OCI-LY3 (cell line): ENCODE measurements at regions not wholly inside any gene's neighbourhood (a gene's known extent, or its start where the extent isn't known, plus 50 kb on each side); places are given as distances from the start of the nearest gene placed in this dataset.

ENCODE experiments used
- H2AFZ ChIP-seq: fragments of 200-600, 300-600 bp; shearing (Covaris generic); 2 replicates; pipeline ENCODE4 v1.6.0; 2014; ENCODE audit warnings: antibody characterized with exemption, low read depth, low read length
- H3K27ac ChIP-seq: fragments of 200-600, 300-600 bp; sonication (generic); 2 replicates; pipeline ENCODE4 v1.5.1; 2014; ENCODE audit warnings: mild to moderate bottlenecking, low read length, moderate library complexity, mixed read lengths
- H3K27me3 ChIP-seq: fragments of 200-600, 300-600 bp; sonication (generic); 2 replicates; pipeline ENCODE4 v1.6.1; 2014; ENCODE audit warnings: low read depth, low read length, mixed read lengths
- H3K36me3 ChIP-seq: fragments of 200-600, 300-600 bp; sonication (generic); replicated peaks from 2 replicates; pipeline ENCODE3; 2014; ENCODE audit warnings: low read depth, low read length, mixed read lengths
- H3K4me1 ChIP-seq: fragments of 300-600, 200-600 bp; sonication (generic); 2 replicates; pipeline ENCODE4 v1.6.1; 2014; ENCODE audit warnings: low read length, mixed read lengths
- H3K4me2 ChIP-seq: fragments of 200-600, 300-600 bp; sonication (generic); 2 replicates; pipeline ENCODE4 v1.6.1; 2014; ENCODE audit warnings: low read length, mixed read lengths
- H3K4me3 ChIP-seq: fragments of 300-600, 200-600 bp; sonication (generic); 2 replicates; pipeline ENCODE4 v1.5.1; 2014; ENCODE audit warnings: antibody characterized with exemption, mild to moderate bottlenecking, low read length, moderate library complexity
- H3K79me2 ChIP-seq: fragments of 300-600, 200-600 bp; shearing (Covaris generic); 2 replicates; pipeline ENCODE4 v1.6.1; 2014; ENCODE audit warnings: mild to moderate bottlenecking, low read length, mixed read lengths
- H3K9ac ChIP-seq: fragments of 300-600, 200-600 bp; shearing (Covaris generic); 2 replicates; pipeline ENCODE4 v1.6.0; 2014; ENCODE audit warnings: mild to moderate bottlenecking, low read length, moderate library complexity
- H3K9me3 ChIP-seq: fragments of 200-600, 300-600 bp; shearing (Covaris generic); 2 replicates; pipeline ENCODE4 v1.6.1; 2014; ENCODE audit warnings: low read length, mixed read lengths; ENCODE audit not compliant: insufficient read depth
- H4K20me1 ChIP-seq: fragments of 200-600, 300-600 bp; sonication (generic); 2 replicates; pipeline ENCODE4 v1.6.1; 2016; ENCODE audit warnings: low read length, mixed read lengths; ENCODE audit not compliant: insufficient read depth
- EZH2phosphoT487 ChIP-seq: fragments of 200-600 bp; shearing (Covaris generic); IDR thresholded peaks from 2 replicates; pipeline ENCODE4 v1.6.1; 2018; ENCODE audit warnings: antibody characterized with exemption, mixed run types, low read depth
- TF ChIP-seq, protein P1 (sequence below): fragments of 200-600, 300-600 bp; sonication (generic); IDR thresholded peaks from 2 replicates; pipeline ENCODE4 v1.5.1; 2014; ENCODE audit warnings: antibody characterized with exemption, low read length, low read depth

DNA sequence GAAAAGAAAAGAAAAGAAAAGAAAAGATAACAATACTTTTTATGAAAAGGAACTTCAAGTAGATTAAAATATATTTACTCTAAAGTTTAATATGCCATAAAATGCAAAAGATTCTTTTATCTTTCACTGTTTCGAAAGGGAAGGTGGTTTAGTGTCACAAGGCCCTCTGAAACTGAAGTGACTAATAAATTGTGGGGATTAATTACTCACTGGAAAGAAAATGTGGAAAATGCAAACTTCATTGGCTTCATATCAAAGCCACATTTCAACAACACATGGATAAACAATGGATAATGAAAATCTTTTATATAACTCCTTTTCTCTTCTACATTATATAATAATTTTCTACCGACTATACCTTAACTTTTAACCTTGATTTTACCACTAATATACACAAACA lies 320.5 kb upstream of the RSPO3 start:
- Histone ChIP-seq H3K27me3 (no peaks in the 10 kb centered on the region), H3K9ac (no peak overlapping the region), H3K36me3 (no peaks in the 10 kb centered on the region), H3K27ac (no peak overlapping the region), H3K4me3 (no peak overlapping the region), H3K4me1 (no peaks in the 10 kb centered on the region), H4K20me1 (no peaks in the 10 kb centered on the region), H2AFZ (no peak overlapping the region), H3K4me2 (no peak overlapping the region), H3K9me3 (no peaks in the 10 kb centered on the region), H3K79me2 (no peaks in the 10 kb centered on the region)
- no peak for TF ChIP-seq EZH2phosphoT487
- TF ChIP-seq, protein P1, sequence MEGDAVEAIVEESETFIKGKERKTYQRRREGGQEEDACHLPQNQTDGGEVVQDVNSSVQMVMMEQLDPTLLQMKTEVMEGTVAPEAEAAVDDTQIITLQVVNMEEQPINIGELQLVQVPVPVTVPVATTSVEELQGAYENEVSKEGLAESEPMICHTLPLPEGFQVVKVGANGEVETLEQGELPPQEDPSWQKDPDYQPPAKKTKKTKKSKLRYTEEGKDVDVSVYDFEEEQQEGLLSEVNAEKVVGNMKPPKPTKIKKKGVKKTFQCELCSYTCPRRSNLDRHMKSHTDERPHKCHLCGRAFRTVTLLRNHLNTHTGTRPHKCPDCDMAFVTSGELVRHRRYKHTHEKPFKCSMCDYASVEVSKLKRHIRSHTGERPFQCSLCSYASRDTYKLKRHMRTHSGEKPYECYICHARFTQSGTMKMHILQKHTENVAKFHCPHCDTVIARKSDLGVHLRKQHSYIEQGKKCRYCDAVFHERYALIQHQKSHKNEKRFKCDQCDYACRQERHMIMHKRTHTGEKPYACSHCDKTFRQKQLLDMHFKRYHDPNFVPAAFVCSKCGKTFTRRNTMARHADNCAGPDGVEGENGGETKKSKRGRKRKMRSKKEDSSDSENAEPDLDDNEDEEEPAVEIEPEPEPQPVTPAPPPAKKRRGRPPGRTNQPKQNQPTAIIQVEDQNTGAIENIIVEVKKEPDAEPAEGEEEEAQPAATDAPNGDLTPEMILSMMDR, result no peak

DNA sequence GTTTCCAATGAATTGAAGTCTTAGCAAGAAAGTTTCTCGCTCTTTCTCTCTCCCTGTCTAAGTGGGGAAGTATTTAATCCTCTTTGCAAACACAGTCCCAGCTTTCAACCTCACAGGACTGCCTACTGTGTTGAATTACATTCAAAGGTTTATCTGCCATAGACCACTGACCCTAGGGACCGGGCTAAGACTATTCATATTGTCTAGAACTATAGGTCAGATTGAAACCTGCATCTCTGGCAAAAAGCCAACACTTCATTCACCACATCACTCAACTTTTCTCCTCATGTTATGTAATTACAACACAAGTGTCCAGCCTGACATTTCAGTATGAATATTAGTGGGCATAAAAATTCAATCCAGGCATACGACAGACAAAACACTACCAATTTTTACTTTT lies 314.7 kb upstream of the RSPO3 start:
- no peak overlapping the region for H3K4me3 ChIP-seq
- H3K27me3 ChIP-seq, result no peaks in the 10 kb centered on the region
- H3K4me2 ChIP-seq, result no peak overlapping the region
- no peaks in the 10 kb centered on the region for H4K20me1 ChIP-seq
- no peaks in the 10 kb centered on the region for H3K9me3 ChIP-seq
- no peak overlapping the region for H3K27ac ChIP-seq
- H3K79me2 ChIP-seq, result no peaks in the 10 kb centered on the region
- no peaks in the 10 kb centered on the region for H3K4me1 ChIP-seq
- H3K36me3 ChIP-seq, result no peaks in the 10 kb centered on the region
- H2AFZ ChIP-seq, result no peak overlapping the region
- TF ChIP-seq EZH2phosphoT487, result no peak
- TF ChIP-seq, protein P1, result no peak
- no peak overlapping the region for H3K9ac ChIP-seq

DNA sequence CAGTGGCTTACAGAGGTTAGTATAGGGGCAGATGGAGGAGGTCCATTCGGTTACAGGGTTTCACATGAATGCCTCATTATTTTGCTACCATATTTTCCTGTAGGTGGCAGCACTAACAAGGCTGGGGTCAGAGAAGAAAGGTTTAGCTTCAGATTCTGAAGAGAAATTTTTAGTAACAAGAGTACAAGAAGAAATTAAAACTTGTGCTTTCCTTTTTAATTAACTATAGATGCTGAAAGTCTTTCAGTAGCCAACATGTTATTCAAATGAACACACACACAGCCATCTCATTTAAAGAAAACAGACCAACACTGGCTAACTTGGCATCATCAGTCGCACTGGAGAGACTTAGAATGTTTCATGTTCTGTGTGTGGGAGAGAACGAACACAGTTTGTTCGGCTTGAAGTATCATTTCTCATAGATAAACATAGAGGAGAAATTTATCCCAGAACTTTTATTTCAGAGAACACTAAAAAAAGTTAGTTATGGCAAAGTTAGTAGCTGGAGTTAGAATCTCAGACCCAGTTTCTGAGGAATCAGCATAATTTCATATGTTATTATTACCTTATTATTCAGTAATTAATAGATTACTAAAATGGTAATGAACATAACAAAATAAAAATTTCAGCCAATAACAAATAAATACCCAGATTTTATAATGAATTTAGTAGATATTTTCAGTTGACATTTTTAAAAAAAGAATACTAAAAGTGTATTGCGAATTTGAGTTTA lies 314.0 kb upstream of the RSPO3 start:
- TF ChIP-seq, protein P1, result peak; percentile 65
- TF ChIP-seq EZH2phosphoT487, result no peak
- H3K9ac ChIP-seq, result no peak overlapping the region
- H3K4me1 ChIP-seq, result no peaks in the 10 kb centered on the region
- H3K9me3 ChIP-seq, result no peaks in the 10 kb centered on the region
- H3K27me3 ChIP-seq, result no peaks in the 10 kb centered on the region
- no peak overlapping the region for H3K4me3 ChIP-seq
- no peak overlapping the region for H3K27ac ChIP-seq
- no peaks in the 10 kb centered on the region for H3K36me3 ChIP-seq
- no peak overlapping the region for H3K4me2 ChIP-seq
- no peaks in the 10 kb centered on the region for H3K79me2 ChIP-seq
- no peaks in the 10 kb centered on the region for H4K20me1 ChIP-seq
- H2AFZ ChIP-seq, result no peak overlapping the region

DNA sequence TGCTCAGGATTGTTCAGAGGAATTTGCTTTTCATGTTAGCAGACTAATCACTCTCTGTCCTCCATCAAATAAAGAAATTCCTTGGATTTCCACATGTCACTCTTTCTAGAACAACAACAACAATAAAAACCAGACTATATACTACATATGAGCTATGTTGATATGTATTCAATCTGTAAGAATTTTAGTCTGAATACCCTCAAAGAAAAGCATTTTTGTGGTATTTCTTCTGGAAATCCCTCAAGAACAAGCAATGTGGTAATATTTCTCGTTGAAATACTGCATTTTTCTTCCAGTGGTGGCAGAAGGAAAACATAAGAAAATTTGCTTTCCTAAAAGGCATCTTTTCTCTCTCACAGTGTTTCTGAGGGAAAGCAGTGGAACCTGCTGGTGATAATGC lies 312.6 kb upstream of the RSPO3 start:
- no peak overlapping the region for H3K27ac ChIP-seq
- H3K9ac ChIP-seq, result no peak overlapping the region
- H3K79me2 ChIP-seq, result no peaks in the 10 kb centered on the region
- H3K4me3 ChIP-seq, result no peak overlapping the region
- H4K20me1 ChIP-seq, result no peaks in the 10 kb centered on the region
- no peak overlapping the region for H2AFZ ChIP-seq
- H3K4me2 ChIP-seq, result no peak overlapping the region
- H3K9me3 ChIP-seq, result no peaks in the 10 kb centered on the region
- TF ChIP-seq, protein P1, result no peak
- no peak for TF ChIP-seq EZH2phosphoT487
- no peaks in the 10 kb centered on the region for H3K4me1 ChIP-seq
- no peaks in the 10 kb centered on the region for H3K36me3 ChIP-seq
- H3K27me3 ChIP-seq, result no peaks in the 10 kb centered on the region
